Glutamatergic neuron (in vitro differentiated cells): ENCODE measurements at regions not wholly inside any gene's neighbourhood (a gene's known extent, or its start where the extent isn't known, plus 50 kb on each side); places are given as distances from the start of the nearest gene placed in this dataset.
A peak's percentile ranks its signal among the peaks of the same experiment; 100 is the strongest.

ENCODE experiments used
- DNase-seq: peaks from one replicate; pipeline ENCODE4 v3.0.0; 2022
- H3K27ac Mint-ChIP-seq: one replicate; pipeline ENCODE4 v1.8.0; 2020; ENCODE audit warnings: mild to moderate bottlenecking, mixed read lengths, inconsistent platforms; ENCODE audit not compliant: unreplicated experiment
- H3K27me3 Mint-ChIP-seq: one replicate; pipeline ENCODE4 v1.8.0; 2020; ENCODE audit warnings: mild to moderate bottlenecking, moderate library complexity, mixed read lengths, inconsistent platforms; ENCODE audit not compliant: unreplicated experiment
- H3K36me3 Mint-ChIP-seq: one replicate; pipeline ENCODE4 v1.8.0; 2020; ENCODE audit warnings: mild to moderate bottlenecking, mixed read lengths, inconsistent platforms; ENCODE audit not compliant: unreplicated experiment
- H3K4me1 Mint-ChIP-seq: one replicate; pipeline ENCODE4 v1.8.0; 2020; ENCODE audit warnings: mild to moderate bottlenecking, low read depth, mixed read lengths, inconsistent platforms; ENCODE audit not compliant: unreplicated experiment
- H3K4me3 Mint-ChIP-seq: one replicate; pipeline ENCODE4 v1.8.0; 2020; ENCODE audit warnings: mild to moderate bottlenecking, mixed read lengths, inconsistent platforms; ENCODE audit not compliant: unreplicated experiment
- H3K9me3 Mint-ChIP-seq: one replicate; pipeline ENCODE4 v1.8.0; 2020; ENCODE audit warnings: mild to moderate bottlenecking, moderate library complexity, mixed read lengths, inconsistent platforms; ENCODE audit not compliant: unreplicated experiment
- TF ChIP-seq, protein P1 (sequence below): fragments of 200-600 bp; sonication (generic); IDR thresholded peaks from one replicate; pipeline ENCODE4 v1.5.0; 2021; ENCODE audit not compliant: partially characterized antibody, unreplicated experiment

DNA sequence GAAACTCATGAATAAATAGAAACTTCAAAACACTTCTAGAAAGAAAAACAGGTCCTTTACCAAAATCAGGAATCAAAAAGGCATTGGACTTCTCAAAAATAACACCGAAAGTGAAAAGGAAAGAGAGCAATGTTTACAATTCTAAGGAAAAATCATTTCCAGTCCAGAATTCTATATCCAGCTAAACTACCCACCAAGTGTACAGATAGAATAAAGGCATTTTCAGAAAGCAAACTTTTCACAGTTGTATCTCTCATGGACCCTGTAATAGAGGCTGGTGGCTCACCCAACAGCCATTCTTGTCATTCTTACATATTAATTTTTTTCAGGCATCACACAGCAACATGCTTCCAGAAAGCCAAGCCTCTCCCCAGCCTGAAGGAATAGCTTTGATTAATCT is 63.7 kb downstream of the FOXD1 start:
- Mint-ChIP-seq H3K9me3 (peaks cover 9% of the 10 kb centered on the region), H3K4me3 (no peak overlapping the region), H3K27ac (no peak overlapping the region), H3K36me3 (peaks cover 35% of the 10 kb centered on the region), H3K4me1 (peaks cover 10% of the 10 kb centered on the region), H3K27me3 (peaks cover 14% of the 10 kb centered on the region)
- TF ChIP-seq, protein P1, sequence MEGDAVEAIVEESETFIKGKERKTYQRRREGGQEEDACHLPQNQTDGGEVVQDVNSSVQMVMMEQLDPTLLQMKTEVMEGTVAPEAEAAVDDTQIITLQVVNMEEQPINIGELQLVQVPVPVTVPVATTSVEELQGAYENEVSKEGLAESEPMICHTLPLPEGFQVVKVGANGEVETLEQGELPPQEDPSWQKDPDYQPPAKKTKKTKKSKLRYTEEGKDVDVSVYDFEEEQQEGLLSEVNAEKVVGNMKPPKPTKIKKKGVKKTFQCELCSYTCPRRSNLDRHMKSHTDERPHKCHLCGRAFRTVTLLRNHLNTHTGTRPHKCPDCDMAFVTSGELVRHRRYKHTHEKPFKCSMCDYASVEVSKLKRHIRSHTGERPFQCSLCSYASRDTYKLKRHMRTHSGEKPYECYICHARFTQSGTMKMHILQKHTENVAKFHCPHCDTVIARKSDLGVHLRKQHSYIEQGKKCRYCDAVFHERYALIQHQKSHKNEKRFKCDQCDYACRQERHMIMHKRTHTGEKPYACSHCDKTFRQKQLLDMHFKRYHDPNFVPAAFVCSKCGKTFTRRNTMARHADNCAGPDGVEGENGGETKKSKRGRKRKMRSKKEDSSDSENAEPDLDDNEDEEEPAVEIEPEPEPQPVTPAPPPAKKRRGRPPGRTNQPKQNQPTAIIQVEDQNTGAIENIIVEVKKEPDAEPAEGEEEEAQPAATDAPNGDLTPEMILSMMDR, result no peak
- no peak for DNase-seq

DNA sequence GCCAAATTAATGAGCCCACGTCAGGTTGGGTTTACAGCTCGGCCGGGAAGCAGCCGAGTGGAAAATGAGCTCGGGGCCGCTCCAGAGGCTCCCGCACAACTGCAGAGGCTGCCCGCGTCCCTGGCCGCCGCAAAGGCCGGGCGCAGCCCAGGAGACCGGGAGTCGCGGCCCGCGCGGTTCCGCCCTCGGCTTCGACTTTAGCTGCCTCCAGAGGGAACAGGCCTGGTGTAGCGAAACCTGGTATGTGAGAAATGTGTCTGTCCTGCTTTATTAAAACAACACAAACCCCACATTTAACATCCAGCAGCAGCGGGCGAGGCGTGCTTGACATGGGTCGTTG is 66.2 kb downstream of the FOXD1 start:
- Mint-ChIP-seq H3K36me3 (peaks cover 35% of the 10 kb centered on the region), H3K27ac (no peak overlapping the region), H3K27me3 (peaks cover 17% of the 10 kb centered on the region), H3K4me1 (peaks cover 25% of the 10 kb centered on the region), H3K9me3 (peaks cover 12% of the 10 kb centered on the region), H3K4me3 (no peak overlapping the region)
- DNase-seq, result no peak
- TF ChIP-seq, protein P1, result no peak

DNA sequence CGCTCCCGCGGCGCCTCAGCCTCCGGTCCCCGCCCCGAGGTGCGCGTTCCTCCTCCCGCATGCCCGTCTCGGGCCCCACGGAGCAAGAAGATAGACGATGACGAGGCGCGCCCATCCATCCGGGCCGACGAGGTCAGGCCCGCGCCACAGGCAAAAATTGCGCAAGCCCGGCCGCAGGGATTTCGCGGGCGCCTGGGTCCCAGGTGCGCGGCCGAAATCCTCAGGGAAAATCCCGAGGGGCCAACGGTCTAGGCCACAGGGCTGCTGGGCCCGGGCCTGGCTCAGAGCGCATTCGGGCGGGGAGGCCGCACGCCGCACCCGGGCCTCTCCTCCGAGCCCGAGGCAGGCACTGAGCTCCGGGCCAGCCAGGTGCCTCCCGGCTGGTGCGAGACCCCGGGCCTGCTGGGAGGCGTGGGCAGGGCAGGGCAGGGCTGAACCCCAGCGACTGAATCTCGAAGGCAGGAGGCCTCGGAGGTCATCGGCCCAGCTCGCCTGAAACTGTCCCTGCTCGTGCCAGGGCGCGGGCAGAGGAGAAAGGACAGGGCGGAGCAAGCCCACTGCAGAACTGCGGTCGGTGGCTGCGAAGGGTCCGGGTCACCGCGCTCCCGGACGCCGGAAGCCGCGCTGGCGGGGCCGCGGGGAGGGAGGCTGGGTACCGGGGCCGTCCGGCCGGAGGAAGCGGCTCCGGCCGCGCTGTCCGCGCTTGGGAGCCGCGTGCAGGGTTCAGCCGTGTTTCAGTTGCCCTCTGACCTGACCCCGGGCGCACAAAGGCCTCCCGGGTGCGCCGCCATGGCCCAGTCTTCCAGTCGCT is 66.8 kb downstream of the FOXD1 start:
- H3K4me3 Mint-ChIP-seq, result no peak overlapping the region
- H3K36me3 Mint-ChIP-seq, result peaks cover 35% of the 10 kb centered on the region
- TF ChIP-seq, protein P1, result no peak
- no peak overlapping the region for H3K27ac Mint-ChIP-seq
- peaks cover 25% of the 10 kb centered on the region for H3K4me1 Mint-ChIP-seq
- DNase-seq, result peak; percentile 37
- peaks cover 17% of the 10 kb centered on the region for H3K27me3 Mint-ChIP-seq
- H3K9me3 Mint-ChIP-seq, result peaks cover 12% of the 10 kb centered on the region

DNA sequence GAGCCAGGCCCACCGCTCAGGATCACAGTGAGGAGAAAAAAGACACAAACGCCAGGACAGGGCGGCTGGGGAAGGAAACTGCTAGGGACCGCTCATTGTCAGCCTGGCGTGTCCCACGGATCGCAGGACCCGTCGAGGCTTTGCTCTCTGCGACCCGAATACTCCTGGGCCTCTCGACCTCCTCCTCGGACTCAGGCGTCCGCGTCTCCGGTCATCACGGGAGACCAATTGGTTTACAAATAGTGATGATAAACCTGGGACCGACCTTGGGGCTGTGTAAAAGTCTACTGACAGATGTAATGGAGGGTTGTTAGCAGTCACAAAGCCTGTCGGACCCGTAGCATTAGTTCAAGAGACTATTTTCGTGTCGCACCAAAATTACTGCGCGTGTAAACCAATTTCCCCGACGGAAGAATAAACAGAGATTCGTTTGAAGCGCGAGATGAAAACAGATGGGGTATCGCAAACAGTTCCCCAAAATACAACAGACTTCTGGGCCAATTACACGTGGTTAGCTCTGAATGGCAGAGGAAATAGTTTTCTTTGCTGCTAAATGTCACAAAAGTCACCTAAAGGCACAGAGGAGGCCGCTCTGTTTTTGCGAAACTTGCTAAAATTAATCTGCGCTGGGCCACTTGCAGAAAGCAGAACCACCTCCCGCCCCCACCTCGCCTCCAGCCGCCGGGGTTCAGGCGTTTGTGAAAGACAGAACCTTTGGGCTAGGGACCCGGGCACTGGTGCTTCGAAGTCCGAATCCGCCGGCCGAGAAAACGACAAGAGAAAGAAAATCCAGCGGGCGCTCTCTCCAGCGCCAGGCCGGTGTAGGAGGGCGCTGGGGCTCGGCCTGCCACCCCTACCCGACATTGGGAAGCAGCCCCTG is 67.6 kb downstream of the FOXD1 start:
- peak overlapping the region; percentile 11 for H3K27ac Mint-ChIP-seq
- peaks cover 17% of the 10 kb centered on the region for H3K27me3 Mint-ChIP-seq
- H3K4me1 Mint-ChIP-seq, result peaks cover 25% of the 10 kb centered on the region
- H3K36me3 Mint-ChIP-seq, result peaks cover 28% of the 10 kb centered on the region
- TF ChIP-seq, protein P1, result no peak
- peak overlapping the region; percentile 66 for H3K4me3 Mint-ChIP-seq
- peak; percentile 29 for DNase-seq
- peaks cover 12% of the 10 kb centered on the region for H3K9me3 Mint-ChIP-seq
